Fibroblast of villous mesenchyme (primary cell): ENCODE measurements at regions not wholly inside any gene's neighbourhood (a gene's known extent, or its start where the extent isn't known, plus 50 kb on each side); places are given as distances from the start of the nearest gene placed in this dataset.

Source experiments
- DNase-seq: peaks from one replicate; pipeline ENCODE4 v3.0.0-alpha.2; 2010; ENCODE audit warnings: low read depth
- H3K4me3 ChIP-seq: 2 replicates; pipeline ENCODE4 v1.5.1; 2011; ENCODE audit warnings: low read depth, mild to moderate bottlenecking, low read length
- CTCF ChIP-seq: IDR thresholded peaks from 2 replicates; pipeline ENCODE4 v1.5.1; 2012; ENCODE audit warnings: low read depth, mild to moderate bottlenecking, low read length; ENCODE audit not compliant: insufficient read depth

DNA sequence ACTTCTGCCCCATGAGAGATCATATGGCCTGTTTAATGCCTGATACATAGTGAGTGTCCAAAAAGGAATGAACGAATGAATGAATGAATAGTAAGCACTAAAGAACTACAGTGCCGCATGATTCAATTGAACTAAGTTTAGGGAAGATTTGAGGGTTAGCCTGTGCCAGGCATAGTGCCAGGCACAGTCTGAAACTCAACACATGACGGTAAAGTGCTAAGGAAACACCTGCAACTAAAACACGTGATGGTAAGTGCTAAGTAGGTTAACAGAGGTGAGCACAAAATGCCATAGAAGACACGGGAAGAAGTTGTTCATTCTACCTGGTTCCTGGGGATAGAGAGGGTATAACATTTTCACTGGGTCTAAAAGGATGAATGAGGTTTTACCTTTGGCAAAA, 93.5 kb upstream of the DBX1 start:
- TF ChIP-seq CTCF = no peak

DNA sequence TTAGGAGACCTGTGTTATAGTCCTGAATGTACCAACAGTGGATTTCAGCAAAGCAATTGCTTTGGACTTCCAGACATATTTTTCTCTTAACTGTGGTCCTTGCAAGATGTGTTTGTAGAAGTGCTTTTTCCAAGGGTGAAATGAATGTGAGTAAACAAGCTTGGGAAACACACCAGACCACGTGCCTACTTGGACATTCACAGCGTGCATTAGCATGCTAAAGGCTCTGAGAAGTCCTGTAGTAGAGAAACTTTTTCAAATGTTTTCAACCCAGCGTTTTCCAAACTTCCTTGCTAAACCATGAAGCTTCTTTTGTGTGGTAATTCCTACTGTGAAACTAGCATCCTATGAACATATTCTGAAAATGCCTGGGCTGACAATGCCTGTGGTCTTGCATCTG, 91.2 kb upstream of the DBX1 start:
- no peak overlapping the region for H3K4me3 ChIP-seq
- no peak for TF ChIP-seq CTCF

More for the DNA sequence above, 93.5 kb upstream of the DBX1 start:
- no peak overlapping the region for H3K4me3 ChIP-seq
- DNase-seq = no peak

DNA sequence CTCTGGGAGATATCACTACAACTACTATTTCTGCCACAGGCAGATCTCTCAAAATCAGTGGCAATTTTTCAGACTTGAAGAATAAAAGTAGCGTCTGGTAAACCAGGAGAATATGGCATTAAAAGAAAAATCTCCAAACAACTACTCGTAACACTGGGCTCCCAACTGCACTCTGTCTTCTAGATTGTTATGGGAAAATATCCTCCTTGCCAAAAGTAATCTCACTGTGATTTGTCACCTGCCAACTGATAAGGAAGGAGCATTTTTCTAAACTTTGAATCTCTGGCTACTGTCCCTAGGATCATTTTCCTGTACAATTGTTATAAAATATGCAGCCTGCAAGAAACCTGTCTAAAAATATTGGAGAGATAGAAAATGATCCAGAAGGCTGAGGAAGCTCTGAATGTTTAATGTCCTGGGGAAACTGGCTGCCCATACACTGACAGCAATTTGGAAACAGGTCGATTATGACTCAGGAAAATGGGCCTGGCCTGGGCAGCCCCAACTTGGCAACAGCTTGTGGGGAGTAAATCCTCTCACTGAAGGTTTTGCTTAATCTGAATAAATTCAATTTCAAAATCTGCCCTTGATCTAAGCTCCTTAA, 90.5 kb upstream of the DBX1 start:
- DNase-seq = no peak
- H3K4me3 ChIP-seq = no peak overlapping the region
- no peak for TF ChIP-seq CTCF

More for the DNA sequence above, 91.2 kb upstream of the DBX1 start:
- no peak for DNase-seq

- H3K4me3 ChIP-seq = no peak overlapping the region
- TF ChIP-seq CTCF = no peak
- DNase-seq = no peak
Measured at GRCh38 chr11:20249796-20250195, 89.5 kb upstream of the DBX1 start.

DNA sequence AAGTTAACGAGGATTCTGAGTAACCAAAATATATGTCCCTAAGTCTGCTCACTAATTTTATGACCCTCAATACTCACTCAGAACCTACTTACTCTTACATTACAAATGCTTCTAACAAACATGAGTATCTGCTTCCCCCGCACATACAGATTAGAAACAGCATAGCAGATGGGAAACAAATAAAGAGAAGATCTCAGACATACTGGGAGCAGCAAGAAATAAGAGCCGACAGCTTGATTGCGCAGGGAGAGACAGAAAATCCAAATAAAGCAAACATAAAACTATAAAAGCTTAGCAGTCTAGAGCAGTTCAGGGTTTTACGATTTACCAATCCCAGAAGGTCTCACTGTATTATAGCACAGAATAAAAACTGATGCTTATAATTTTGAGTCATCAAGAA, 89.1 kb upstream of the DBX1 start:
- no peak overlapping the region for H3K4me3 ChIP-seq
- no peak for TF ChIP-seq CTCF
- DNase-seq = no peak

- no peak for TF ChIP-seq CTCF
- DNase-seq = no peak
- H3K4me3 ChIP-seq = no peak overlapping the region
Measured at GRCh38 chr11:20248871-20249270, 88.6 kb upstream of the DBX1 start.

DNA sequence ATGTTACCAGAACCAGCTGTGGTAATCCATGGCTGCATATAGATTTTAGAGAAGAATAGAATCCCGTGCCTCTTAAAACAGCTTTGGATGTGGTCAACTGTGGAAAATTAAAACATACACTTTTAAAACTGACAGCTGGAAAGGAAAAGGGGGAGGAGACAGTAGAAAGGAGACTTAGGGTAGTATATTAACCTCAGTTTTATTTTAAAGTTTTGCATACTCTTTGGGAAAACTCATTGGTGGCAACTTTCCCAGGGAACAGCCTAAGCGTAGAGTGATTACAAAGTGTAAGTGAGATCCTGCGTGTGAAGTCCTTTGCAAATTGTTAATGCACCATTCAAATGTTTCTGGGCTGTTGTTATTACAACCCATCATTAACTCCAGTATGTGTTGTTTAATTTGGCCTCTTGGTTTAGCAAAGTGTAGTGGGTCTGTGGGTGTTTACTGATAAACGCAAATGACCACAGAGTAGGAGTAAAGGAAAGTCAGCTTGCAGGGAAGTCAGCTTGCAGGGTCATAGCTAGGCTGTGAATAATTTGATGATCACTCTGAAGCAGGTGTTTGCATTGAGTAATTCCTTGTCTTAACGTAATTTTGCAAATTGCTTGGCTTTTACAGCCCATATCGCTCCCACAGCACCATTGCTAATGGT, 88.0 kb upstream of the DBX1 start:
- no peak overlapping the region for H3K4me3 ChIP-seq
- DNase-seq = no peak
- no peak for TF ChIP-seq CTCF
